ENCODE measurements at regions not wholly inside any gene's neighbourhood (a gene's known extent, or its start where the extent isn't known, plus 50 kb on each side); places are given as distances from the start of the nearest gene placed in this dataset.

GRCh38 chrX:77061545-77061944 lies 385.6 kb upstream of the FGF16 start:
- ChIA-PET POLR2A (no interaction called here), CTCF (no interaction called here)
- no peaks in the 10 kb centered on the region for H3K9me3 Mint-ChIP-seq
- H3K27ac Mint-ChIP-seq, result no peak overlapping the region
- no peak overlapping the region for H3K4me3 Mint-ChIP-seq
- H3K4me1 Mint-ChIP-seq, result no peaks in the 10 kb centered on the region
- H3K27me3 Mint-ChIP-seq (ENCODE audit: low read depth), result no peaks in the 10 kb centered on the region
- ATAC-seq (no peak), DNase-seq (ENCODE audit: low spot score) (no peak)
- TF ChIP-seq TP53 (CRISPR knock-in tag; IDR thresholded peaks at IDR 0.05) (no peak), SMAD4 (CRISPR knock-in tag; IDR thresholded peaks at IDR 0.05) (no peak)
- TF ChIP-seq, protein P1, sequence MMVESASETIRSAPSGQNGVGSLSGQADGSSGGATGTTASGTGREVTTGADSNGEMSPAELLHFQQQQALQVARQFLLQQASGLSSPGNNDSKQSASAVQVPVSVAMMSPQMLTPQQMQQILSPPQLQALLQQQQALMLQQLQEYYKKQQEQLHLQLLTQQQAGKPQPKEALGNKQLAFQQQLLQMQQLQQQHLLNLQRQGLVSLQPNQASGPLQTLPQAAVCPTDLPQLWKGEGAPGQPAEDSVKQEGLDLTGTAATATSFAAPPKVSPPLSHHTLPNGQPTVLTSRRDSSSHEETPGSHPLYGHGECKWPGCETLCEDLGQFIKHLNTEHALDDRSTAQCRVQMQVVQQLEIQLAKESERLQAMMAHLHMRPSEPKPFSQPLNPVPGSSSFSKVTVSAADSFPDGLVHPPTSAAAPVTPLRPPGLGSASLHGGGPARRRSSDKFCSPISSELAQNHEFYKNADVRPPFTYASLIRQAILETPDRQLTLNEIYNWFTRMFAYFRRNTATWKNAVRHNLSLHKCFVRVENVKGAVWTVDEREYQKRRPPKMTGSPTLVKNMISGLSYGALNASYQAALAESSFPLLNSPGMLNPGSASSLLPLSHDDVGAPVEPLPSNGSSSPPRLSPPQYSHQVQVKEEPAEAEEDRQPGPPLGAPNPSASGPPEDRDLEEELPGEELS (CRISPR knock-in tag; IDR thresholded peaks at IDR 0.05), result no peak
- no peaks in the 10 kb centered on the region for H3K36me3 Mint-ChIP-seq

DNA sequence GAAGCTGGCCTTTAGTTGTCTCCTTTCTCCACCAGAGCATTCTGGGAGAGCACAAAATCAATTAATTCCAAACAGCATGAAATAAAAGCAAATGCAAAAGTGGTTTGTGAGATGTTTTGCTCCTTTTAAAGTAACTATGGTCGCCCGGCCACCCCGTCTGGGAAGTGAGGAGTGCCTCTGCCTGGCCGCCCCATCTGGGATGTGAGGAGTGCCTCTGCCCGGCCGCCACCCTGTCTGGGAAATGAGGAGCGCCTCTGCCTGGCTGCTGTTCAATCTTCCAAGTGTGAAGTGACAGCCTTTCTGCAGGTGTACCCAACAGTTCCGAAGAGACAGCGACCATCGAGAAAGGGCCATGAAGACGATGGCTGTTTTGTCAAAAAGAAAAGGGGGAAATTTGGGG lies 381.3 kb upstream of the FGF16 start:
- DNase-seq (ENCODE audit: low spot score) (no peak), ATAC-seq (no peak)
- peaks cover 10% of the 10 kb centered on the region for H3K4me1 Mint-ChIP-seq
- H3K27ac Mint-ChIP-seq, result no peak overlapping the region
- H3K27me3 Mint-ChIP-seq (ENCODE audit: low read depth), result no peaks in the 10 kb centered on the region
- H3K36me3 Mint-ChIP-seq, result no peaks in the 10 kb centered on the region
- no peak overlapping the region for H3K4me3 Mint-ChIP-seq
- H3K9me3 Mint-ChIP-seq, result no peaks in the 10 kb centered on the region
- ChIA-PET CTCF (no interaction called here), POLR2A (no interaction called here)
- TF ChIP-seq ZNF396 (CRISPR knock-in tag; IDR thresholded peaks at IDR 0.05; ENCODE audit: borderline replicate concordance) (no peak), OVOL2 (CRISPR knock-in tag; IDR thresholded peaks at IDR 0.05; ENCODE audit: borderline replicate concordance) (no peak), KAT7 (CRISPR knock-in tag; IDR thresholded peaks at IDR 0.05; ENCODE audit: borderline replicate concordance) (no peak), CREB1 (CRISPR knock-in tag; IDR thresholded peaks at IDR 0.05) (no peak), ZNF317 (CRISPR knock-in tag; IDR thresholded peaks at IDR 0.05; ENCODE audit: borderline replicate concordance, low read depth) (no peak), HMGA2 (CRISPR knock-in tag; IDR thresholded peaks at IDR 0.05) (no peak), E2F1 (CRISPR knock-in tag; IDR thresholded peaks at IDR 0.05) (no peak)

- no peak overlapping the region for H3K27ac Mint-ChIP-seq
- ChIA-PET CTCF (no interaction called here), POLR2A (no interaction called here)
- H3K4me1 Mint-ChIP-seq, result peaks cover 14% of the 10 kb centered on the region
- H3K4me3 Mint-ChIP-seq, result no peak overlapping the region
- no peak for ATAC-seq
- TF ChIP-seq ERG (CRISPR knock-in tag; IDR thresholded peaks at IDR 0.05), result no peak
- TF ChIP-seq PRRX2 (CRISPR knock-in tag; IDR thresholded peaks at IDR 0.05), result no peak
- no peak for TF ChIP-seq NR1H2 (CRISPR knock-in tag; IDR thresholded peaks at IDR 0.05)
- no peak for TF ChIP-seq FOXK1 (CRISPR knock-in tag; IDR thresholded peaks at IDR 0.05)
- TF ChIP-seq MYBL2 (CRISPR knock-in tag; IDR thresholded peaks at IDR 0.05), result no peak
- no peak for TF ChIP-seq USF1 (CRISPR knock-in tag; IDR thresholded peaks at IDR 0.05)
- TF ChIP-seq CREB1 (CRISPR knock-in tag; IDR thresholded peaks at IDR 0.05), result no peak
- no peak for TF ChIP-seq ZNF232 (CRISPR knock-in tag; IDR thresholded peaks at IDR 0.05)
- TF ChIP-seq PRDM15 (CRISPR knock-in tag; IDR thresholded peaks at IDR 0.05), result no peak
- no peak for TF ChIP-seq ELF4 (CRISPR knock-in tag; IDR thresholded peaks at IDR 0.05; ENCODE audit: low read depth)
- no peaks in the 10 kb centered on the region for H3K36me3 Mint-ChIP-seq
- H3K9me3 Mint-ChIP-seq, result 0 out of 2 replicates have a peak, but pooled peaks cover 5% of the 10 kb centered on the region
- peaks cover 6% of the 10 kb centered on the region; the same call in 1 of the 2 replicates for H3K27me3 Mint-ChIP-seq (ENCODE audit: low read depth)
- no peak for DNase-seq (ENCODE audit: low spot score)
Observed at GRCh38 chrX:77070202-77070918, 376.8 kb upstream of the FGF16 start.

Measured in WTC11 (cell line).